HEK293 (cell line): ENCODE measurements at regions not wholly inside any gene's neighbourhood (a gene's known extent, or its start where the extent isn't known, plus 50 kb on each side); places are given as distances from the start of the nearest gene placed in this dataset.

Experiments
- CTCF ChIA-PET: fragments of 350-600 bp; formaldehyde crosslinking; extraction: SDS; loops from one replicate; lab custom pipeline; 2021; ENCODE audit warnings: antibody characterized with exemption; lab: Yijun Ruan, JAX
- POLR2A ChIA-PET: fragments of 300-600 bp; formaldehyde crosslinking; extraction: SDS; loops from one replicate; lab custom pipeline; 2020; ENCODE audit warnings: antibody characterized with exemption, inconsistent platforms; lab: Yijun Ruan, JAX
- H3K27ac ChIP-seq: fragments of 200-500 bp; sonication (Bioruptor generic); 2 replicates; pipeline ENCODE4 v1.5.1; 2014; ENCODE audit warnings: low read depth, low read length, control low read depth, inconsistent platforms; ENCODE audit errors: extremely low read depth
- H3K36me3 ChIP-seq, 2 experiments: fragments of 200-500 bp in 1 of 2; sonication (Bioruptor generic) in 1 of 2; 1 replicate in 1 of 2; 2 replicates in 1 of 2; pipeline ENCODE4 v1.5.1; 2014 to 2017; ENCODE audit warnings: inconsistent platforms in 2 of 2, low read length in 2 of 2; ENCODE audit not compliant: control insufficient read depth in 2 of 2, insufficient read depth in 1 of 2
- H3K4me1 ChIP-seq: fragments of 200-500 bp; sonication (Bioruptor generic); 2 replicates; pipeline ENCODE4 v1.5.1; 2014; ENCODE audit warnings: mild to moderate bottlenecking, low read length, inconsistent platforms; ENCODE audit not compliant: control insufficient read depth, insufficient read depth
- H3K4me3 ChIP-seq: 2 replicates; pipeline ENCODE4 v1.5.1; 2011; ENCODE audit warnings: low read depth, mild to moderate bottlenecking, control low read depth, low read length, moderate library complexity
- H3K9me3 ChIP-seq: fragments of 200-500 bp; sonication (Bioruptor generic); 2 replicates; pipeline ENCODE4 v1.5.1; 2014; ENCODE audit warnings: low read depth, low read length, inconsistent platforms; ENCODE audit not compliant: control insufficient read depth, insufficient read depth
- EGR2 ChIP-seq: fragments of 450-650 bp; formaldehyde crosslinking; IDR thresholded peaks from 2 replicates; pipeline ENCODE4 v1.5.1; 2016; ENCODE audit warnings: low read depth, missing biosample characterization, missing genetic modification characterization
- FEZF1 ChIP-seq: fragments of 450-650 bp; formaldehyde crosslinking; IDR thresholded peaks from 2 replicates; pipeline ENCODE4 v1.5.1; 2016; ENCODE audit warnings: missing biosample characterization, missing genetic modification characterization
- KLF1 ChIP-seq: fragments of 450-650 bp; formaldehyde crosslinking; IDR thresholded peaks from 2 replicates; pipeline ENCODE4 v1.5.1; 2016; ENCODE audit warnings: missing biosample characterization, missing genetic modification characterization
- KLF7 ChIP-seq: fragments of 450-650 bp; formaldehyde crosslinking; IDR thresholded peaks from 2 replicates; pipeline ENCODE4 v1.5.1; 2016; ENCODE audit warnings: missing biosample characterization, missing genetic modification characterization, borderline replicate concordance
- MZF1 ChIP-seq: fragments of 450-650 bp; formaldehyde crosslinking; IDR thresholded peaks from 2 replicates; pipeline ENCODE4 v1.5.1; 2017; ENCODE audit warnings: missing biosample characterization, missing genetic modification characterization, borderline replicate concordance
- PRDM1 ChIP-seq: fragments of 450-650 bp; formaldehyde crosslinking; IDR thresholded peaks from 2 replicates; pipeline ENCODE4; 2016; ENCODE audit warnings: missing biosample characterization, missing genetic modification characterization
- YY2 ChIP-seq: fragments of 450-650 bp; formaldehyde crosslinking; IDR thresholded peaks from 2 replicates; pipeline ENCODE4 v1.5.1; 2016; ENCODE audit warnings: missing biosample characterization, missing genetic modification characterization
- ZBTB48 ChIP-seq: fragments of 450-650 bp; formaldehyde crosslinking; IDR thresholded peaks from 2 replicates; pipeline ENCODE4 v1.5.1; 2016; ENCODE audit warnings: missing biosample characterization, missing genetic modification characterization
- ZFHX2 ChIP-seq: fragments of 450-650 bp; formaldehyde crosslinking; conservative IDR thresholded peaks from 2 replicates; pipeline ENCODE4 v1.5.1; 2016; ENCODE audit warnings: missing biosample characterization, missing genetic modification characterization
- ZFP3 ChIP-seq: fragments of 450-650 bp; formaldehyde crosslinking; IDR thresholded peaks from 2 replicates; pipeline ENCODE4 v1.5.1; 2016; ENCODE audit warnings: low read depth, missing biosample characterization, missing genetic modification characterization
- ZFP37 ChIP-seq: fragments of 450-650 bp; formaldehyde crosslinking; IDR thresholded peaks from 2 replicates; pipeline ENCODE4 v1.5.1; 2016; ENCODE audit warnings: missing biosample characterization, missing genetic modification characterization
- ZNF10 ChIP-seq: fragments of 450-650 bp; formaldehyde crosslinking; IDR thresholded peaks from 2 replicates; pipeline ENCODE4 v1.5.1; 2017; ENCODE audit warnings: missing biosample characterization, missing genetic modification characterization
- ZNF121 ChIP-seq: fragments of 450-650 bp; formaldehyde crosslinking; IDR thresholded peaks from 2 replicates; pipeline ENCODE4 v1.5.1; 2016; ENCODE audit warnings: missing biosample characterization, missing genetic modification characterization
- ZNF140 ChIP-seq: fragments of 450-650 bp; formaldehyde crosslinking; IDR thresholded peaks from 2 replicates; pipeline ENCODE4 v1.5.1; 2016; ENCODE audit warnings: missing biosample characterization, missing genetic modification characterization
- ZNF184 ChIP-seq: fragments of 450-650 bp; IDR thresholded peaks from 2 replicates; pipeline ENCODE4 v1.5.1; 2018; ENCODE audit warnings: missing biosample characterization, mild to moderate bottlenecking, missing genetic modification characterization
- ZNF23 ChIP-seq: fragments of 450-650 bp; formaldehyde crosslinking; IDR thresholded peaks from 2 replicates; pipeline ENCODE4 v1.5.1; 2016; ENCODE audit warnings: missing biosample characterization, missing genetic modification characterization, borderline replicate concordance
- ZNF274 ChIP-seq, 2 experiments: fragments of 200-500 bp in 1 of 2; fragments of 450-650 bp in 1 of 2; sonication (Bioruptor generic) in 1 of 2; formaldehyde crosslinking in 1 of 2; IDR thresholded peaks; 2 replicates each; pipeline versions ENCODE4 v1.5.1 to v1.6.1; 2014 to 2016; ENCODE audit warnings: borderline replicate concordance in 1 of 2, inconsistent platforms in 1 of 2, low read length in 1 of 2, missing biosample characterization in 1 of 2, missing genetic modification characterization in 1 of 2
- ZNF292 ChIP-seq: fragments of 450-650 bp; formaldehyde crosslinking; IDR thresholded peaks from 2 replicates; pipeline ENCODE4 v1.5.1; 2016; ENCODE audit warnings: low read depth, missing biosample characterization, missing genetic modification characterization, borderline replicate concordance
- ZNF354C ChIP-seq: fragments of 450-650 bp; formaldehyde crosslinking; IDR thresholded peaks from 2 replicates; pipeline ENCODE4 v1.5.1; 2016; ENCODE audit warnings: missing biosample characterization, missing genetic modification characterization, low read depth, borderline replicate concordance
- ZNF366 ChIP-seq: fragments of 450-650 bp; formaldehyde crosslinking; conservative IDR thresholded peaks from 2 replicates; pipeline ENCODE4 v1.5.1; 2016; ENCODE audit warnings: missing biosample characterization, missing genetic modification characterization
- ZNF433 ChIP-seq: fragments of 450-650 bp; formaldehyde crosslinking; IDR thresholded peaks from 2 replicates; pipeline ENCODE4 v1.5.1; 2016; ENCODE audit warnings: missing biosample characterization, missing genetic modification characterization, low read depth
- ZNF510 ChIP-seq: fragments of 450-650 bp; formaldehyde crosslinking; IDR thresholded peaks from 2 replicates; pipeline ENCODE4 v1.5.1; 2018; ENCODE audit warnings: mild to moderate bottlenecking, missing genetic modification characterization, missing biosample characterization; ENCODE audit not compliant: insufficient replicate concordance
- ZNF521 ChIP-seq: fragments of 450-650 bp; formaldehyde crosslinking; IDR thresholded peaks from 2 replicates; pipeline ENCODE4 v1.5.1; 2017; ENCODE audit warnings: missing biosample characterization, mild to moderate bottlenecking, missing genetic modification characterization
- ZNF561 ChIP-seq: fragments of 450-650 bp; IDR thresholded peaks from 2 replicates; pipeline ENCODE4 v1.5.1; 2018; ENCODE audit warnings: missing biosample characterization, missing genetic modification characterization, borderline replicate concordance
- ZNF580 ChIP-seq: fragments of 450-650 bp; formaldehyde crosslinking; IDR thresholded peaks from 2 replicates; pipeline ENCODE4 v1.5.1; 2016; ENCODE audit warnings: missing biosample characterization, missing genetic modification characterization
- ZNF623 ChIP-seq: fragments of 450-650 bp; formaldehyde crosslinking; IDR thresholded peaks from 2 replicates; pipeline ENCODE4 v1.5.1; 2016; ENCODE audit warnings: missing biosample characterization, missing genetic modification characterization
- ZNF629 ChIP-seq: fragments of 450-650 bp; formaldehyde crosslinking; IDR thresholded peaks from 2 replicates; pipeline ENCODE4 v1.5.1; 2017; ENCODE audit warnings: missing biosample characterization, missing genetic modification characterization
- ZNF645 ChIP-seq: fragments of 450-650 bp; formaldehyde crosslinking; IDR thresholded peaks from 2 replicates; pipeline ENCODE4; 2016; ENCODE audit warnings: missing biosample characterization, missing genetic modification characterization
- ZNF692 ChIP-seq: fragments of 450-650 bp; formaldehyde crosslinking; IDR thresholded peaks from 2 replicates; pipeline ENCODE4 v1.5.1; 2016; ENCODE audit warnings: missing biosample characterization, missing genetic modification characterization
- ZNF837 ChIP-seq: fragments of 450-650 bp; formaldehyde crosslinking; IDR thresholded peaks from 2 replicates; pipeline ENCODE4 v1.5.1; 2016; ENCODE audit warnings: missing biosample characterization, missing genetic modification characterization
- ZSCAN16 ChIP-seq: fragments of 450-650 bp; formaldehyde crosslinking; IDR thresholded peaks from 2 replicates; pipeline ENCODE4 v1.5.1; 2016; ENCODE audit warnings: missing biosample characterization, missing genetic modification characterization
- TF ChIP-seq, protein P1 (sequence below): fragments of 450-650 bp; formaldehyde crosslinking; IDR thresholded peaks from 2 replicates; pipeline ENCODE4 v1.5.1; 2017; ENCODE audit warnings: missing biosample characterization, mild to moderate bottlenecking, missing genetic modification characterization, moderate library complexity

GRCh38 chr11:109135627-109136026 is 286.4 kb upstream of the C11orf87 start (continued):
- no peak for TF ChIP-seq KLF1 (tag by site-specific recombination)
- TF ChIP-seq, all 188 proteins: peak for 0

- Histone ChIP-seq H3K9me3 (no peaks in the 10 kb centered on the region), H3K4me1 (no peaks in the 10 kb centered on the region), H3K27ac (no peak overlapping the region), H3K36me3 (no peaks in the 10 kb centered on the region), H3K4me3 (no peak overlapping the region)
- CTCF ChIA-PET, result no interaction called here
- POLR2A ChIA-PET, result no interaction called here
- TF ChIP-seq ZNF837 (tag by site-specific recombination), result no peak
- no peak for TF ChIP-seq ZBTB48 (tag by site-specific recombination)
- no peak for TF ChIP-seq ZFHX2 (tag by site-specific recombination)
- TF ChIP-seq ZNF184 (tag by site-specific recombination), result no peak
- no peak for TF ChIP-seq ZNF366 (tag by site-specific recombination)
- no peak for TF ChIP-seq ZNF580 (tag by site-specific recombination)
- no peak for TF ChIP-seq ZNF354C (tag by site-specific recombination)
- no peak for TF ChIP-seq ZNF433
- TF ChIP-seq ZSCAN16 (tag by site-specific recombination), result no peak
- no peak for TF ChIP-seq PRDM1 (tag by site-specific recombination)
- no peak for TF ChIP-seq ZNF692 (tag by site-specific recombination)
- no peak for TF ChIP-seq ZNF140 (tag by site-specific recombination)
- TF ChIP-seq ZNF274 (IDR thresholded peaks at IDR 0.05; ENCODE audit: low read length), result no peak
- no peak for TF ChIP-seq ZNF274 (tag by site-specific recombination; IDR thresholded peaks at IDR 0.05; ENCODE audit: borderline replicate concordance)
- TF ChIP-seq ZFP3 (tag by site-specific recombination), result no peak
- TF ChIP-seq ZNF121 (tag by site-specific recombination), result no peak
- TF ChIP-seq ZNF510 (tag by site-specific recombination), result no peak
- TF ChIP-seq, all 188 proteins: peak for 0
These were observed 283.8 kb upstream of the C11orf87 start for GRCh38 chr11:109138196-109138595.

- no peak overlapping the region for H3K27ac ChIP-seq
- H3K36me3 ChIP-seq, result no peaks in the 10 kb centered on the region
- no peaks in the 10 kb centered on the region for H3K4me1 ChIP-seq
- ChIA-PET POLR2A (no interaction called here), CTCF (interaction anchor here (0.7 kb wide), 1 partner anchor 214 kb away, joined by 3 read pairs; no protein-coding TSS in a partner anchor)
- no peak overlapping the region for H3K4me3 ChIP-seq
- H3K9me3 ChIP-seq, result no peaks in the 10 kb centered on the region
- no peak for TF ChIP-seq ZNF561
- no peak for TF ChIP-seq ZNF623 (tag by site-specific recombination)
- no peak for TF ChIP-seq ZNF292 (tag by site-specific recombination)
- TF ChIP-seq YY2 (tag by site-specific recombination), result no peak
- no peak for TF ChIP-seq ZNF645
- TF ChIP-seq ZNF23 (tag by site-specific recombination), result no peak
- TF ChIP-seq, protein P1, sequence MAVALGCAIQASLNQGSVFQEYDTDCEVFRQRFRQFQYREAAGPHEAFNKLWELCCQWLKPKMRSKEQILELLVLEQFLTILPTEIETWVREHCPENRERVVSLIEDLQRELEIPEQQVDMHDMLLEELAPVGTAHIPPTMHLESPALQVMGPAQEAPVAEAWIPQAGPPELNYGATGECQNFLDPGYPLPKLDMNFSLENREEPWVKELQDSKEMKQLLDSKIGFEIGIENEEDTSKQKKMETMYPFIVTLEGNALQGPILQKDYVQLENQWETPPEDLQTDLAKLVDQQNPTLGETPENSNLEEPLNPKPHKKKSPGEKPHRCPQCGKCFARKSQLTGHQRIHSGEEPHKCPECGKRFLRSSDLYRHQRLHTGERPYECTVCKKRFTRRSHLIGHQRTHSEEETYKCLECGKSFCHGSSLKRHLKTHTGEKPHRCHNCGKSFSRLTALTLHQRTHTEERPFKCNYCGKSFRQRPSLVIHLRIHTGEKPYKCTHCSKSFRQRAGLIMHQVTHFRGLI (tag by site-specific recombination), result no peak
- TF ChIP-seq ZFP37, result no peak
- no peak for TF ChIP-seq MZF1 (tag by site-specific recombination)
- TF ChIP-seq ZNF521 (tag by site-specific recombination), result no peak
- TF ChIP-seq ZNF629 (tag by site-specific recombination), result no peak
- TF ChIP-seq ZNF274 (IDR thresholded peaks at IDR 0.05; ENCODE audit: low read length), result no peak
- TF ChIP-seq ZNF274 (tag by site-specific recombination; IDR thresholded peaks at IDR 0.05; ENCODE audit: borderline replicate concordance), result no peak
- TF ChIP-seq ZNF10, result no peak
- no peak for TF ChIP-seq EGR2 (tag by site-specific recombination)
- no peak for TF ChIP-seq FEZF1 (tag by site-specific recombination)
- TF ChIP-seq KLF7 (tag by site-specific recombination), result no peak
These were observed 281.6 kb upstream of the C11orf87 start for GRCh38 chr11:109140426-109140825.
